ENCODE measurements at regions not wholly inside any gene's neighbourhood (a gene's known extent, or its start where the extent isn't known, plus 50 kb on each side); places are given as distances from the start of the nearest gene placed in this dataset.

- Mint-ChIP-seq H3K27ac (no peak overlapping the region), H3K27me3 (ENCODE audit: low read depth in 3 of 3) (peaks cover 1 to 4% (median 2%) of the 10 kb centered on the region in 3 donors), H3K4me1 (no peaks in the 10 kb centered on the region), H3K9me3 (peaks cover 5 to 26% (median 9%) of the 10 kb centered on the region in 6 donors), H3K4me3 (no peak overlapping the region), H3K36me3 (peaks cover 0 to 3% (median 0%) of the 10 kb centered on the region in 3 donors)
- DNase-seq = no peak
Observed at GRCh38 chr10:130398090-130398994, 262.2 kb downstream of the GLRX3 start.

- DNase-seq = no peak
- Mint-ChIP-seq H3K4me3 (no peak overlapping the region), H3K9me3 (peaks cover 5 to 26% (median 9%) of the 10 kb centered on the region in 6 donors), H3K27ac (no peak overlapping the region), H3K36me3 (peaks cover 0 to 3% (median 0%) of the 10 kb centered on the region in 3 donors), H3K4me1 (no peaks in the 10 kb centered on the region), H3K27me3 (ENCODE audit: low read depth in 3 of 3) (peaks cover 0 to 4% (median 2%) of the 10 kb centered on the region in 3 donors)
Observed at GRCh38 chr10:130399425-130399950, 263.3 kb downstream of the GLRX3 start.

GRCh38 chr10:130400890-130401289 lies 264.7 kb downstream of the GLRX3 start:
- no peaks in the 10 kb centered on the region for H3K36me3 Mint-ChIP-seq
- no peak overlapping the region for H3K27ac Mint-ChIP-seq
- peaks cover 0 to 4% (median 2%) of the 10 kb centered on the region in 3 donors for H3K27me3 Mint-ChIP-seq (ENCODE audit: low read depth in 3 of 3)
- H3K9me3 Mint-ChIP-seq = peaks cover 4 to 20% (median 8%) of the 10 kb centered on the region in 6 donors
- H3K4me1 Mint-ChIP-seq = no peaks in the 10 kb centered on the region
- no peak for DNase-seq
- H3K4me3 Mint-ChIP-seq = no peak overlapping the region

- no peaks in the 10 kb centered on the region for H3K4me1 Mint-ChIP-seq
- H3K9me3 Mint-ChIP-seq = peaks cover 1 to 11% (median 3%) of the 10 kb centered on the region in 6 donors
- DNase-seq = no peak
- H3K4me3 Mint-ChIP-seq = no peak overlapping the region
- H3K27me3 Mint-ChIP-seq (ENCODE audit: low read depth in 3 of 3) = peaks cover 0 to 4% (median 2%) of the 10 kb centered on the region in 3 donors
- no peaks in the 10 kb centered on the region for H3K36me3 Mint-ChIP-seq
- no peak overlapping the region for H3K27ac Mint-ChIP-seq
Observed at GRCh38 chr10:130401860-130402765, 265.9 kb downstream of the GLRX3 start.

GRCh38 chr10:130403153-130404075 lies 267.2 kb downstream of the GLRX3 start:
- peaks cover 0 to 6% (median 2%) of the 10 kb centered on the region in 6 donors for H3K9me3 Mint-ChIP-seq
- no peak for DNase-seq
- no peak overlapping the region for H3K27ac Mint-ChIP-seq
- no peaks in the 10 kb centered on the region for H3K4me1 Mint-ChIP-seq
- H3K36me3 Mint-ChIP-seq = no peaks in the 10 kb centered on the region
- H3K27me3 Mint-ChIP-seq (ENCODE audit: low read depth in 3 of 3) = peaks cover 0 to 4% (median 2%) of the 10 kb centered on the region in 3 donors
- H3K4me3 Mint-ChIP-seq = no peak overlapping the region

GRCh38 chr10:130404476-130405055 lies 268.4 kb downstream of the GLRX3 start:
- H3K27ac Mint-ChIP-seq = no peak overlapping the region
- H3K4me1 Mint-ChIP-seq = no peaks in the 10 kb centered on the region
- no peak overlapping the region for H3K4me3 Mint-ChIP-seq
- DNase-seq = no peak
- no peaks in the 10 kb centered on the region for H3K36me3 Mint-ChIP-seq
- no peaks in the 10 kb centered on the region for H3K9me3 Mint-ChIP-seq
- peaks cover 0 to 4% (median 2%) of the 10 kb centered on the region in 3 donors for H3K27me3 Mint-ChIP-seq (ENCODE audit: low read depth in 3 of 3)

- Mint-ChIP-seq H3K27me3 (ENCODE audit: low read depth in 3 of 3) (peaks cover 0 to 4% (median 0%) of the 10 kb centered on the region in 3 donors), H3K36me3 (no peaks in the 10 kb centered on the region), H3K4me3 (no peak overlapping the region), H3K4me1 (no peaks in the 10 kb centered on the region), H3K27ac (no peak overlapping the region), H3K9me3 (no peaks in the 10 kb centered on the region)
- DNase-seq = no peak
Observed at GRCh38 chr10:130407052-130407451, 270.9 kb downstream of the GLRX3 start.

GRCh38 chr10:130409331-130409730 lies 273.1 kb downstream of the GLRX3 start:
- Mint-ChIP-seq H3K36me3 (no peaks in the 10 kb centered on the region), H3K27me3 (ENCODE audit: low read depth in 3 of 3) (no peaks in the 10 kb centered on the region), H3K27ac (no peak overlapping the region), H3K4me1 (no peaks in the 10 kb centered on the region), H3K4me3 (no peak overlapping the region), H3K9me3 (no peaks in the 10 kb centered on the region)
- no peak for DNase-seq

- no peak for DNase-seq
- no peak overlapping the region for H3K27ac Mint-ChIP-seq
- H3K9me3 Mint-ChIP-seq = no peaks in the 10 kb centered on the region
- no peaks in the 10 kb centered on the region for H3K4me1 Mint-ChIP-seq
- H3K36me3 Mint-ChIP-seq = no peaks in the 10 kb centered on the region
- no peak overlapping the region for H3K4me3 Mint-ChIP-seq
- H3K27me3 Mint-ChIP-seq (ENCODE audit: low read depth in 3 of 3) = no peaks in the 10 kb centered on the region
Observed at GRCh38 chr10:130409931-130410330, 273.7 kb downstream of the GLRX3 start.

GRCh38 chr10:130411496-130412085 lies 275.4 kb downstream of the GLRX3 start:
- Mint-ChIP-seq H3K36me3 (no peaks in the 10 kb centered on the region), H3K9me3 (peaks cover 0 to 2% (median 0%) of the 10 kb centered on the region in 6 donors)
- no peak for DNase-seq

GRCh38 chr10:130412317-130412716 lies 276.1 kb downstream of the GLRX3 start:
- Mint-ChIP-seq H3K4me1 (no peaks in the 10 kb centered on the region), H3K36me3 (no peaks in the 10 kb centered on the region), H3K27me3 (ENCODE audit: low read depth in 3 of 3) (peaks cover 0 to 5% (median 5%) of the 10 kb centered on the region in 3 donors), H3K9me3 (peaks cover 0 to 3% (median 0%) of the 10 kb centered on the region in 6 donors), H3K27ac (no peak overlapping the region), H3K4me3 (no peak overlapping the region)
- DNase-seq = no peak

More at GRCh38 chr10:130411496-130412085, 275.4 kb downstream of the GLRX3 start:
- Mint-ChIP-seq H3K4me1 (no peaks in the 10 kb centered on the region), H3K27ac (no peak overlapping the region), H3K4me3 (no peak overlapping the region), H3K27me3 (ENCODE audit: low read depth in 3 of 3) (peaks cover 0 to 3% (median 2%) of the 10 kb centered on the region in 3 donors)
